HG03135 (cell line): ENCODE measurements at regions not wholly inside any gene's neighbourhood (a gene's known extent, or its start where the extent isn't known, plus 50 kb on each side); places are given as distances from the start of the nearest gene placed in this dataset.
"Not testable (repeated sequence)": the region's sequence is repeated elsewhere in the genome, so short reads cannot be mapped to it uniquely, and the experiment has no call there.

Source experiments
- ATAC-seq: cut with Tn5 transposase; IDR thresholded peaks from one replicate; pipeline ENCODE4 v1.9.1; 2021; ENCODE audit warnings: mild to moderate bottlenecking, moderate library complexity; ENCODE audit not compliant: unreplicated experiment

DNA sequence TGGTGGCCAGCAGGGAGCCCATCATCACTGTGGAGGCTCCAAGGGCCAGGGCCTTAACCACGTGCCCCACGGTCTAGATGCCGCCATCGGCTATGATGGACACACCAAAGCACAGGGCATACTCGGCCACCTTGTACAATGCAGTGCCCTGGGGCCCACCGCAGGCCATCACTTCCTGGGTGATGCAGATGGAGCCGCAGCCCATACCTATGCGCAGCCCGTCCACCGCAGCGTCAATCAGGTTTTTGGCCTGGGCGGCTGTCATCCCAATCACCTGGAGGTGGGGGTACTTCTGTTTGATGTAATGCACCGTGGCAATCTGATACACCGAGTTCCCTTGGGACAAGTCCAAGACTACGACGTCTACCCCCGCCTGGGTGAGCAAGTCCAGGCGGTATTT is 153.3 kb upstream of the ZSWIM2 start:
- no peak for ATAC-seq

DNA sequence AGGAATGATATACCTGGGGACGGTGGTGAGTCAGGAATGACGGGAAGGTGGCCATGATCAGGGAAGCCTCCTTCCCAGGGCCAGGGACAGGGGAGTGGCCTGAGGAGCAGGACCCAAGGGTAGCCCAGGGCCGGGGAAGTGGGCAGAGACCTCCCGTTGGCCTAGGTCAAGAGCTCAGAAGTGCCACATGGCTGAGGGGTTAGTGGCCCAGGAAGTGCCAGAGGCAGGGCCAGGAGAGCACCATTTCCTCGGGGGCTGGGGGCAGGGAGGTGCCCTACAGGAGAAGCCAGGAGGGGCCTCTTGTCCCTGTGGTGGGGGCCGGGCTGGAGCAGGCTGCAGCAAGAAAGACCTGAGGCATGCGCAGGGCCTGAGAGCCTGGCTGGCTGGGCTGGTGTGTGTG is 152.3 kb upstream of the ZSWIM2 start:
- ATAC-seq = no peak

DNA sequence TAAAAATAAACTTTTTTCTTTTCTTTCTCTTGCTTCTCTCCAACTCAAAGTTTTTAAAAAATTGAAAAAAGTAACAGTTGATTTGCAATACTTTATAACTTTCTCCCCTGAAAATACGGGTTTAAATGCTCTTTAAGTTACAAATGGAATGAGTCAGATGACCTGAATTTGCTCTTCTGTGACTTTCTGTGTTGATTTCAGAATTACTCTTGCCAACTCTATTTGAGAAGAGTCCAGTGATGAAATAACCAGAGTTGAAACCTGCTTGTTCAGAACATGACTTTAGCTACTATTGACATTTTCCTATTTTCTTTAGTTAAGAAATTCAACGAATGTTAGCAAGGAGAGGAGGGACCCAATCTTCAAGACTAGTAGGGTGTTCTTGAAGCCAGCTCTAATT is 146.1 kb upstream of the ZSWIM2 start:
- ATAC-seq = no peak

DNA sequence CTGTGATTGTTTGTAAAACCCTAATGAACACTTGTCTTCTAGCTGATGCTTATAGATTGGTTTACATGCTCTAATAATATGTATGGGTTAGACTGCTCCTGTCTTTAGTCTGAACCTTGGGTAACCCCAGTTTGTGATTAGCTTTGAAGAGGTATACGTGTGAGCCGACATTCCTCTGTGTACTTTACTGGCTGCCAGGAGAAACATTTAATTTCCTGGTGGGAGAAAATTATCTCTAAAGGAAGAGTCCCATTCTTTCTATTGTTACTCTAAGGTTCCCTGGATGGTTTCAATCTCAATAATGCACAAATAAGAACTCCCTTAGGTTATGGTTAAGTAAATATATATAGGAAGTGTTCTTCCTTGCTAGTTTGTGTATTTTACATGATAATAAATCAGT is 143.6 kb upstream of the ZSWIM2 start:
- no peak for ATAC-seq

DNA sequence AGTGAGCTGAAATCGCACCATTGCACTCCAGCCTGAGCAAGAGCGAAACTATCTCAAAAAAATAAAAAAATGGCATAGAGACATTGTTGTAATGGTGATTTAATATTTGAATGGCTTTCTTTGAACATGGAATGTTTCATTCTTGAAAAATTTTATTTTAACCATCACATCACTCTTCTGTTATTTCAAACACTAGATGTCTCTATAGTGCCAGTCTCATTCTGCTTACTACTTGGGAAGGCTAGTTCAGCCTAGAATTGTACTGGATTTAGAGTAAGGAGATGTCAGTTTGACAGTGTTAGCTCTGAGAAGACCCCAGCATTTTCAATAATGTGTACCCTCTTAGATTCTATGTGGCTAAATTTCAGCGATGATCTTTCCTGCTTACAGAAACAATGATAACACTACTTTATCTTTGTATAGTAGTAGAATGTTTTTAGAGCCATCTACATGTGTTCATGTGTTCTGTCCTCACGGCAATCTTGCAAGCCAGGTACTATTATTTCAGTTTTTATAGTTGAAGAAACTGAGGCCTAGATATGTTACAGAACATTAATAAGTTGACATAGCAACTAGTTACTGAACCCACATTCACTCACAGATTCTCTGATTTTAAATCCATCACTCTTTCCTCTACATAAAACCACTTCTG is 142.9 kb upstream of the ZSWIM2 start:
- ATAC-seq = no peak

DNA sequence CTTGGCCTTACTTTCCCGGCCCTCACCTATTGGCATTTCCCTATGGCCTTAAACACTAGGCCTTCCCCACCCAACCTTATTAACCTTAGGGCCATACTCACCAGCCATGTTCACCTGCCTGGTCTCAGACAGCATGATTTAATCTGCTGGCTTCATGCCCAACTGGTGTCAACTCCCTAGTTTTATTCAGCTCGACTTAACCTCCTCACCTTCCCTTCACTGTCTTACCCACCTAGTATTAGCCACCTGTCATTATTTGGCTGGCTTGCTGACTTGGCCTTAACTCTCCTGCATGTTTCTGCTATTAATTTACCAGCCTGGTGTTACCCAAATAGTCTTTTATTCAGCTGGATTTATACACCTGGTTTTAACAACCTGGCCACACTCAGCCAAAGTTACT is 136.0 kb upstream of the ZSWIM2 start:
- no peak for ATAC-seq

DNA sequence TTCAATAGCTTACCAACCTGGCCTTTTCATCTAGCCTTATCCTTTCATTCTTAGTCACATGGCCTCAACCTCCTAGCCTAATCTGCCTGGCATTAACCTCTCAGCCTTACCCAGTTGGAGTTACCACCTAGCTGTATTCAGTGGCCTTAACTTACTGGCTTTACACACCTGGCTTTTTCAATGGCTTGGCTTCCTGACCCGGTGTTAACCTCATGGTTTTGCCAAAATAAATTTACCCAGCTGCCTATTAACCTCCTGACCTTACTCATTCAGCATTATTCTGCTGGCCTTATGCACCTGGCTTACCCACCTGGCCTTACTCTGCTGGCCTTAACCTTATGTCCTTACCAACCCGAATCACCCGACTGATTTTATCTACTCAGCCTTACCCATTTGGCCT is 135.5 kb upstream of the ZSWIM2 start:
- ATAC-seq = no peak

DNA sequence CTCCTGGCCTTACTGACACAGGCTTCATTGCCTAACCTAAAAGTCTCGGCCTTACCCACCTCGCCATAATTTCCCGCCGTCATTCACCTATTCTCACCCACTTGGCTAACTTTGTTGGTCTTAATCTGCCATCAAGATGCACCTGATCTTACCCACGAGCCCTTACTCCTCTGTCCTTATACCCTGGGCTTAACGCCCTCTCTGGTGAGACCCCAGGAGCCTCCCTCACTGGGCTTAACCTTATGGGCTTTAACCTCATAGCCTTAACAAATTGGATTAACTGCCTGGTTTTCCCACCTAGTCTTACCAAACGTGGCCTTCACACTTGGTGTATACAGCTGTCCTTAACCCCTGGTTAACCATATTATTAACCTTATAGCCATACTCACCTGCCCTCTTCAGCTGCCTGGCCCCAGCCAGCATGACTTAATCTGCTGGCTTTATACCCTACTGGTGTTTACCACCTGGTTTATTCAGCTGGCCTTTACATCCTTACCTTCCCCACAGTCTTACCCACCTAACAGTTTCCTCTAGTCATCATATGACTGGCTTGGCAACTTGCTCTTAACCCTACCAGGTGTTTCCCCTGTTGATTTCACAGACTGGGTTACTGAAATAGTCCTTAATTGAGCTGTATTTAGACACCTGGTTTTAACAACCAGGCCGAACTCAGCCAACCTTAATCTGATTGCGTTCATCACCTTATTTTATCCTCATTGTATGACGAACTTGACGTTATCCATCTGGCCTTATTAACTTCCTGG is 132.0 kb upstream of the ZSWIM2 start:
- no peak for ATAC-seq

DNA sequence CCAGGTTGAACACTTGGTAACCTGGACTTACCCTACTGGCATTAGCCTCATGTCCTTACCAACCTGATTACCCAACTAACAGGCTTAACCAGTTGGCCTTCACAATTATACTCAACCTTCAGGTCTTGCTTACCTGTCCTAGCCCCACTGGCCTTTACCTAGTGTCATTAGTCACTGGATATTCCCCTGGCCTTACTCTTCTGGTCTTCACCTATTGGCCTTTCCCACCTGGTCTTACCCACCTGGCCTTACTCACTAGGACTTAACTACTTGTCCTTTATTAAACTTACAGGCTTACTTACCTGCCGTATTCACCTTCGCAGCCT is 131.1 kb upstream of the ZSWIM2 start:
- no peak for ATAC-seq

DNA sequence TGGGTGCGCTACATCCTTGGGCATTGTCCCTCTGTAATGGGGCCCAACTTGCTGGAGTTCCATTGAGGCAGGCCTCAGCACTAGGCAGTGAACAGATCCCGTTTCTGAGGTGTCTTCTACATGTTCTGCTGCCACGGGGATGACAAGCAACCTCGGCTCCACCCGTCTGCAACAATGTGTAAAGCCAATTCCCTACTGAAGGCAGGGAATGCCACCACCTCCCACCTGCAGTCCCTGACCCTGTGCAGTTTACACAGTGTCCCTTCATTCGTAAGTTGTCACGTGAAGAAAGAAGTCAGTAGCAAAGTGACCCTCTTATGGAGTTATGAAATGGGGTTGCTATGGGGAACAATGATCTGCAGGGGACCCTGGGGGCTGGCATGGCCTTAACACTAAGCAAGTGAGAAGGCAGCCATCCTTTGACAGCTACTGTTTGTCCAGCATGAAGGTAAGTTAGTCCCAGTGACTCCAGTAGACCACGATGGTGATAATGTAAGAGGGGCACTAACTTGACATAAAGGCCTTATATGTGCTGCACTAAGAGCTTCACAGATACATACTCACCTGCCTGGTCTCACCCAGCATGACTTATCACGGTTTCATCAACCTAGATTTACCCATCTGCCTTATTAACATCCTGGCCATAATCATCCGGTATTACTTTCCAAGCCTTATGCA is 130.6 kb upstream of the ZSWIM2 start:
- ATAC-seq = no peak

DNA sequence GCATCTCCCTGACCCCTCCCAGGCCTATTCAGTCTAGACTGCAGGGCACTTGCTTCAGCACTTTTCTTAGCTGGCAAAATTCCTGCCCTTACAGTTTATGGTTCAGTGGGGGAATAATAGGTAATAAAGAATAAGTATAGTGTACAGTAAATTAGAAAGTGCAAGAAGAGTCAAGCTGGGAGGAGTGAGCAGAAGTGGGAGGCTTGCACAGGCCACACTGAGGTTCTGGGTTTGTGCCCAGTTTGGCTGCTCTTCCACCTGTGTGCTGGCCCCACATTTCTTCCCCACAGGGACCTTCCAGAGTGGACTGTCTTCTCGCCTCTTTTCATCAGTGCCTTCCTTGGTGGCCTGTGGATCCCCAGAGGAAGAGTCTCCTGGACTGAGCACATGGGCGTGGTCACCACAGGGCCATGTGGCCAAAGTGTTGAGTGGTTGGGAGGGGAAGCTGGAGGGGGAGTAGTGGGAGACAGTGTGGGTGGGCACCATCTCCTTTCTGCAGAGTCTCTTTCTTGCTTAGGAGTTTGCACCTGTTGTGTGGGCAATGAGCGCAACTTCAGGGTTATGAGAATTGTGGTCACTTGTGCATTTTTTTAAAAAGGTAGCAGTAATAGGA is 128.6 kb upstream of the ZSWIM2 start:
- no peak for ATAC-seq

DNA sequence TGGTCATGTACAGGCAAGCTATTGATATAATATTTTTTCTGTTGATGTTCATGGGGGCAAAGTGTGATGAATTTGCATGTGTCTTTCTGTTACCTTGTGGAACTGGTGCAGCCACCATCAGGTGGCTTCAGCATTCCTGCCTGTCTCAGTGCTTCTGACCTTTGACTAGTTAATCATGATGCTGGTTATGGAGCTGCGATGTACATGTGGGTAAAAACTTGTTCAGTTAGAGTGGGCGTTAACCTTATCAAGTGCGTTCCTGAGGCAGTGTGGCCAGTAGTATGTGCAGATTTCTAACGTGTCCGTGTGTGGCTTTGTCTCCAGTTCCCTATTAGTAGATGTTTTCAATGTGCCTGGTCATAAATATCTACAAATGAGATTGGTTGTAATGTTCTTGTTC is 127.4 kb upstream of the ZSWIM2 start:
- no peak for ATAC-seq

DNA sequence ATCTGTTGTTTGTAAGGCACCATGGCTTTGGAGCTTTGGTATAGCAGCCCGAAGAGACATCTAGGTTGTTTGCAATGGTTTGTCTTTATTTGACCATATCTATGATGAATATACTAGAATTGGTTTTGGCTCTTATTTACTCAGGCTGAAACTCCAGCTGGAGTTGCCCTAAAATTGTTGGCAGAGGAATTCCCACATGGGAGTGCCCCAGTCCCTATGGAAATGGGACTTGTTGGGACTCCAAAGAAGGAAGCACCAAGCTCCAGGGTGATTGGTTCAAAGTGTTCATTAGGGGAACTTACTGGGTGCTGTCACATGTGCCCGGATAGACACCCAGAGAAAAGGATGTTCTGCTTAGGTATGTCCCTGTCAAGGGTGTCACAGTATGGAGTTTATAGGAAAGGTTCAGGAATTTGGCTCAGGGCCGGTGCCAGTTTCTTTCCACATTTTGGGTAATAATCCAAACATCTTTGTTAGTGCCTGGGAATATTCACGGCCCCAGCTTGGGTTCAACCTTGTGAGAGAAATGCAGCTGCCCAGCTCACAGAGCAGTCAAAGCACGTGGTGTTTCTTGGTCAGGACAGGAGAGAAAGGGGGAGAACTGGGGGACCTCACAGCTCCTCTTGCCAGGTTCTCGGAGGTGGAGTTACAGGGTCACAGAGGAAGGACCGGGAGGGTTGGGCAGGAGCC is 123.5 kb upstream of the ZSWIM2 start:
- no peak for ATAC-seq

DNA sequence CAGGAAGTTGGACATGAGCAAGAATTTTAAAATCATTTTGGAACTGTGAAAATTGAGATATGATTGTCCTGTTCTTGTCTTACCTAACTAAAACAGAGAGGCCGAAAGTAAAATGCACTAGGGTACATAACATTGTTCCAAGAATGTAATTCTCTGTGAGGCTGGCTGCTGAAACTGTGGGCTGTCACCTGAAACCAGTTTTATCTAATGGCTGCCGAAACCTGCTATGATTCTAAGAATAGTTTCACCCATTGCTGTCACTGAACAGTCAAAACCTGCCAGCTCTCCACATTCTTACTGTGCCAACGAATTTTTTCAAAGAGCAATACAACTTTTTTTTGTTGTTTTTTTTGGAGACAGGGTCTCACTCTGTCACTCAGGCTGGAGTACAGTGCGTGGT is 119.3 kb upstream of the ZSWIM2 start:
- no peak for ATAC-seq

DNA sequence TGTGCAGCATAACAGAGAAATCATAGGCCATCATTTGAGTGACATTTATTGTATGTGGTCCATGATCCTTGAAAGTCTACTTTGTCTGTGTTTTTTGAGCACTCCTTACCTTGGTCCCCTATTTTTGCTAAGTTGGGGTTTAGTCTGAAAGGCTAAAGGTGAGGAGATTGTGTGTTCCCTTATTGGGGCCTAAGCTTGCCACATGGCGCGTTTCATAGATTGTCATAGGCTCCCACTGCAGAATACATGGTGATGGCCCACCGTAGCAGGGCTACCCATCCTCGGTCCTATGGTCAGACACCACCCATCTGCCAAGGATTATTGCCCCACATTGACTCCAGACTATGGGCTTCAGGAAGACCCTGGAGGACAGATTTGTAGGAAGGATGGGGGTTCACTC is 117.0 kb upstream of the ZSWIM2 start:
- ATAC-seq = no peak

DNA sequence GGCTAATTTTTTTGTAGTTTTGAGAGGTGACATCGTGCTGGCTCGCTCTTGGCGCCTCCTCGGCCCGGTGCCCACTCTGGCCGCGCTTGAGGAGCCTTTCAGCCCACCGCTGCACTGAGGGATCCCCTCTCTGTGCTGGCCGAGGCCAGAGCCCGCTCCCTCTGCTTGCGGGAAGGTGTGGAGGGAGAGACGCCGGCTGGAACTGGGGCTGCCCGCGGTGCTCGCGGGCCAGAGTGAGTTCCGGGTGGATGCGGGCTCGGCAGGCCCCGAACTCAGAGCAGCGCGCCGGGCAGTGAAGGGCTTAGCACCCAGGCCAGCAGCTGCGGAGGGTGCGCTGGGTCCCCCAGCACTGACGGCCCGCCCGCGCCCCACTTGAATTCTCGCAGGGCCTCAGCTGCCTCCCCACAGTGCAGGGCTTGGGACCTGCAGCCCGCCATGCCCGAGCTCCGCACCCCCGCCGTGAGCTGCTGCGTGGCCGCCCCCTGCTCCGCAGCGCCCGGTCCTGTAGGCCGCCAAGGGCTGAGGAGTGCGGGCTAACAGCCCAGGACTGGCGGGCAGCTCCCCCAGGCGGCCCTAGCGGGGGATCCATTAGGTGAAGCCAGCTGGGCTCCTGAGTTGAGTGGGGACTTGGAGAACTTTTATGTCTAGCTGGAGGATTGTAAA is 113.2 kb upstream of the ZSWIM2 start:
- no peak for ATAC-seq

DNA sequence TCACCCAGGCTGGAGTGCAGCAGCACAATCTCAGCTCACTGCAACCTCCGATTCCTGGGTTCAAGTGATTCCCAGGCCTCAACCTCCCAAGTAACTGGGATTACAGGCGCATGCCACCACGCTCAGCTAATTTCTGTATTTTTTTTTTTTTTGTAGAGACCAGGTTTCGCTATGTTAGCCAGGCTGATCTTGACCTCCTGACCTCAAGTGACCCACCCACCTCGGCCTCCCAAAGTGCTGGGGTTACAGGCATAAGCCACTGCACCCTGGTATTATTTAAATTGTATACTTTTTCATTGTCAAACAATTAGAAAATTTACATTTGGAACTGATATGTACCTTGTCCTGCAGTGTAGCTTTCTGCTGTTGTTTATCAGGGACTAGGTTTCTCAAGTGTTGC is 111.3 kb upstream of the ZSWIM2 start:
- not testable (repeated sequence) for ATAC-seq

DNA sequence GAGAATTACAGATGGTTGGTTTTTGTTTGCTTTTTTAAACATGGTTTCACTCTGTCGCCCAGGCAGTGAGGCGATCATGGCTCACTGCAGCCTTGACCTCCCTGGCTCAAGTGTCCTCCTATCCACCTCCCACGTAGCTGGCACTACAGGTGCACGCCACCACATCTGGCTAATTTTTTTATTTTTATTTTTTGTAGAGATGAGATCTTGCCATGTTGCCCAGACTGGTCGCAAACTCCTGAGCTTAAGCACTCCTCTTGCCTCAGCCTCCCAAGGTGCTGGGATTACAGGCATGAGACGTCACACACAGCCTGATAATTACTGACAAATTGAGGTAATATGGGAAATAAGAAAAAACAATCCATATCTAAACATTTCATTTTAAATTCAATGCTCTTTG is 110.5 kb upstream of the ZSWIM2 start:
- no peak for ATAC-seq

DNA sequence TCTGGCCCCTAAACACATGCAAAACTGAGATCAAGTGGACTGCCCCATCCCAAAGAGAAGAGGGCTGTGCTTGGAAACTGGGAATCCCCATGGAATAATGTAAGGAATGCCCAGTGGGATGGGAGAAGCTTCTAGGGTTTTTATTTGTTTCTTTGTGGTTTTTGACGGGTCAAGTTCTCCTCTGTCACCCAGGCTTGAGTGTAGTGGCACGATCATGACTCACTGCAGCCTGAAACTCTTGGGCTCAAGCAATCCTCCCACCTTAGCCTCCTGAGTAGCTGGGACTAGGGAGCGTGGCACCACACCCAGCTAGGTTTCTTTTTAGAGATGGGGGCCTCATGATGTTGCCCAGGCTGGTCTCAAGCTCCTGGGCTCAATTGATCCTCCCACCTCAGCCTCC is 101.7 kb upstream of the ZSWIM2 start:
- no peak for ATAC-seq

DNA sequence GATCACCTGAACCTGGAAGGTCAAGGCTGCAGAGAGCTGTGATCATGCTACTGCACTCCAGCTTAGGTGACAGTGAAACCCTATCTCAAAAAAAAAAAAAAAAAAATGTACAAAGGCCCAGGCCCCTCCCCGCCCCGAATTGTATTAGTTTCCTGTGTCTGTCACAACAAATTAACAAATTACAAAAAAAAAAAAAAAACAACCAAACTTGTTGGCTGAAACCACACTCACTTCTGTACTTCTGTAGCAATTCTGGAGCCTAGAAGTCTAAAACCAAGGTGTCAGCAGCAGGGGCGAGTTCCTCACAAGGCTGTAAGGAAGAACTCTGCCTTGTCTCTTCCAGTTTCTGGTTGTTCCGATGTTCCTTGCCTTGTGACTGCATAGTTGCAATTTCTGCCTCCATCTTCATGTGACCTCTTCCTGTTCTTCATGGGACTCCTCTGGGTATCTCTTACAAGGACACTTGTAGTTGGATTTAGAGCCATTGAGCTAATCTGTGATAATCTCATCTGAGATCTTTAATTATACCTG is 100.8 kb upstream of the ZSWIM2 start:
- ATAC-seq = no peak

DNA sequence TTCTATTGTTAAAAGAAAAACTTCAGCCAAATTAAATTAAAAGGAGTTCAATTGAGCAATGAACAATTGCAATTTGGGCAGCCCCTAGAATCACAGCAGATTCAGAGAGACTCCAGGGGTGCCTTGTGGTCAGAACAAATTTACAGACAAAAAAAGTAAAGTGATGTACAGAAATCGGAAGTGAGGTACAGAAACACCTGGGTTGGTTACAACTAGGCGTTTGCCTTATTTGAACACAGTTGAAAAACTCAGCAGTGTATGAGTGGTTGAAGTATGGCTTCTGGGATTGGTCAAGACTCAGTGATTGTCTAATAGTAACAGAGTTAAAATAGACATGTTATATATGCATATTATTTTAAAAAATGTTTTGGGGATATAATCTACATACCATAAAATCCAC is 98.5 kb upstream of the ZSWIM2 start:
- ATAC-seq = no peak
